ENCODE measurements at regions not wholly inside any gene's neighbourhood (a gene's known extent, or its start where the extent isn't known, plus 50 kb on each side); places are given as distances from the start of the nearest gene placed in this dataset.
A peak's percentile ranks its signal among the peaks of the same experiment; 100 is the strongest.

DNA sequence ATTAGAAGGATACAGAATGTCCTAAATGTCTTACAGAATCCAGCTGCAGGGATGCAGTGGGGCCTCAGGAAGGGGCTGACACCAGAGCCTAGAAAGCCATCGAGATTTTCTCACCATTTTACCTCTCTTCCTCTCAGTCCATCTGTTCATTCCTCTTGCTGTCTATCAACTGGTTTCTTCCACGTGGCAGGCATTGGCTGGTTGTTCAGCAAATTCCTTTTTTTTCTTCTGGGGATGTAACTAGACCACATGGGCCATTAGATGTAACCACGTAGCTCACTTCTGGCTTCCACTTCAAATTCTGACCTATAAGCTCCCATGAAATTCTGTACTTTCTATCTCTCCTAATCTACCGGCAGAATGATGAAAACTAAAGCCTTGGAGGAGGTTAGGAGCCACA lies 93.6 kb upstream of the MTAP start:
- ChIA-PET POLR2A (interaction anchor here (0.5 kb wide), 1 partner anchor 114 kb away, joined by 4 read pairs; no protein-coding TSS in a partner anchor), CTCF (interaction anchor here (0.5 to 2.9 kb wide), 34 partner anchors 14 to 538 kb away, joined by 3 to 26 read pairs (median 4); no protein-coding TSS in a partner anchor)
- Mint-ChIP-seq H3K27ac (ENCODE audit: low read depth, unreplicated experiment) (peak overlapping the region; percentile 35), H3K4me3 (ENCODE audit: unreplicated experiment) (no peak overlapping the region), H3K27me3 (ENCODE audit: insufficient read depth, unreplicated experiment) (no peaks in the 10 kb centered on the region), H3K36me3 (ENCODE audit: insufficient read depth, unreplicated experiment) (no peaks in the 10 kb centered on the region), H3K9me3 (ENCODE audit: unreplicated experiment) (no peaks in the 10 kb centered on the region), H3K4me1 (ENCODE audit: insufficient read depth, unreplicated experiment) (peaks cover 6% of the 10 kb centered on the region)
- TF ChIP-seq, protein P1, sequence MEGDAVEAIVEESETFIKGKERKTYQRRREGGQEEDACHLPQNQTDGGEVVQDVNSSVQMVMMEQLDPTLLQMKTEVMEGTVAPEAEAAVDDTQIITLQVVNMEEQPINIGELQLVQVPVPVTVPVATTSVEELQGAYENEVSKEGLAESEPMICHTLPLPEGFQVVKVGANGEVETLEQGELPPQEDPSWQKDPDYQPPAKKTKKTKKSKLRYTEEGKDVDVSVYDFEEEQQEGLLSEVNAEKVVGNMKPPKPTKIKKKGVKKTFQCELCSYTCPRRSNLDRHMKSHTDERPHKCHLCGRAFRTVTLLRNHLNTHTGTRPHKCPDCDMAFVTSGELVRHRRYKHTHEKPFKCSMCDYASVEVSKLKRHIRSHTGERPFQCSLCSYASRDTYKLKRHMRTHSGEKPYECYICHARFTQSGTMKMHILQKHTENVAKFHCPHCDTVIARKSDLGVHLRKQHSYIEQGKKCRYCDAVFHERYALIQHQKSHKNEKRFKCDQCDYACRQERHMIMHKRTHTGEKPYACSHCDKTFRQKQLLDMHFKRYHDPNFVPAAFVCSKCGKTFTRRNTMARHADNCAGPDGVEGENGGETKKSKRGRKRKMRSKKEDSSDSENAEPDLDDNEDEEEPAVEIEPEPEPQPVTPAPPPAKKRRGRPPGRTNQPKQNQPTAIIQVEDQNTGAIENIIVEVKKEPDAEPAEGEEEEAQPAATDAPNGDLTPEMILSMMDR (IDR thresholded peaks at IDR 0.05; ENCODE audit: unreplicated experiment): no peak
- intact Hi-C loops (cut with micrococcal nuclease): loop anchor here (1.0 to 5.0 kb wide), 3 partner anchors 152 to 530 kb away; no protein-coding TSS in a partner anchor
- no TSS peak for BruUV-seq (replicated peaks)
- no peak for DNase-seq (ENCODE audit: unreplicated experiment)

DNA sequence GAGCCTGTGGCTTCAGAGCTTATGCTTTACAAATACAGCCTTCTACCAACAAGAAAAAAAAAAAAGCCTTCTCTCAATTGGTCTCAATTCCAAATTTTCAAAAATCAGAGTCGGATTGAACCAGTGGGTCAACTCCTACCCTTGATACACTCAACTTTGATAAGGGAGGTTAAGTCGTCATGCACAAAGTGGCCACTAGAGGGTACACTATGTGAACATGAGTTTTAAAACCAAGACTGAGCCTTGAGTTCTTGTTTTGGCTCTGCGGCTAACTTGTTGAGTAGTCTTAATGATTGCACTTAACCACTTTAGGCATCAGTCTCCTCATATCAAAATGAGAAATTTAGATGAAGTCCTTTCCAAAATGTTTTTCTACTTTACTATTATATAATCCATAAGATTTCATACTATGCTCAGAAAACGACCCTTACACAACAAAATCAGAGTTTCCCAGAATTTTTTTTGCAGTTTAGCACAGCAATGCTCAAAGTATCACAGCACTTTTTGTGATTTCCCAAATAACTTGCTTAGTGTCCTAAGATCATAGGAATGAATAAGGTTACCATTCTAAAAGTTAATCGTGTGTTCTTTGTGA lies 92.9 kb upstream of the MTAP start:
- peak overlapping the region; percentile 35 for H3K27ac Mint-ChIP-seq (ENCODE audit: low read depth, unreplicated experiment)

GRCh38 chr9:21710548-21711191 lies 91.8 kb upstream of the MTAP start:
- no peak for DNase-seq (ENCODE audit: unreplicated experiment)
- intact Hi-C loops (cut with micrococcal nuclease): loop anchor here (10.0 kb wide), 1 partner anchor 236 kb away; no protein-coding TSS in a partner anchor
- no peaks in the 10 kb centered on the region for H3K27me3 Mint-ChIP-seq (ENCODE audit: insufficient read depth, unreplicated experiment)
- no peaks in the 10 kb centered on the region for H3K9me3 Mint-ChIP-seq (ENCODE audit: unreplicated experiment)
- no TSS peak for BruUV-seq (replicated peaks)
- no peaks in the 10 kb centered on the region for H3K36me3 Mint-ChIP-seq (ENCODE audit: insufficient read depth, unreplicated experiment)
- CTCF ChIA-PET: interaction anchor here (0.6 to 2.6 kb wide), 4 partner anchors 237 to 528 kb away, joined by 3 to 26 read pairs (median 6); no protein-coding TSS in a partner anchor
- H3K4me3 Mint-ChIP-seq (ENCODE audit: unreplicated experiment): no peak overlapping the region
- no peak overlapping the region for H3K27ac Mint-ChIP-seq (ENCODE audit: low read depth, unreplicated experiment)
- POLR2A ChIA-PET: interaction anchor here (0.5 to 2.4 kb wide), 3 partner anchors 29 to 151 kb away, joined by 3 to 9 read pairs (median 4); no protein-coding TSS in a partner anchor
- H3K4me1 Mint-ChIP-seq (ENCODE audit: insufficient read depth, unreplicated experiment): peaks cover 6% of the 10 kb centered on the region
- TF ChIP-seq, protein P1 (IDR thresholded peaks at IDR 0.05; ENCODE audit: unreplicated experiment): no peak

More for the DNA sequence above, 92.9 kb upstream of the MTAP start:
- H3K27me3 Mint-ChIP-seq (ENCODE audit: insufficient read depth, unreplicated experiment): no peaks in the 10 kb centered on the region
- H3K4me3 Mint-ChIP-seq (ENCODE audit: unreplicated experiment): no peak overlapping the region
- H3K4me1 Mint-ChIP-seq (ENCODE audit: insufficient read depth, unreplicated experiment): peaks cover 6% of the 10 kb centered on the region
- TF ChIP-seq, protein P1 (IDR thresholded peaks at IDR 0.05; ENCODE audit: unreplicated experiment): peak; percentile 29
- no peaks in the 10 kb centered on the region for H3K9me3 Mint-ChIP-seq (ENCODE audit: unreplicated experiment)
- DNase-seq (ENCODE audit: unreplicated experiment): peak; percentile 59
- H3K36me3 Mint-ChIP-seq (ENCODE audit: insufficient read depth, unreplicated experiment): no peaks in the 10 kb centered on the region
- intact Hi-C loops (cut with micrococcal nuclease): loop anchor here (1.0 to 10.0 kb wide), 4 partner anchors 152 to 530 kb away; no protein-coding TSS in a partner anchor
- ChIA-PET POLR2A (interaction anchor here (0.5 kb wide), 1 partner anchor 114 kb away, joined by 4 read pairs; no protein-coding TSS in a partner anchor), CTCF (interaction anchor here (0.6 to 2.9 kb wide), 28 partner anchors 14 to 537 kb away, joined by 3 to 26 read pairs (median 4); no protein-coding TSS in a partner anchor)
- no TSS peak for BruUV-seq (replicated peaks)

DNA sequence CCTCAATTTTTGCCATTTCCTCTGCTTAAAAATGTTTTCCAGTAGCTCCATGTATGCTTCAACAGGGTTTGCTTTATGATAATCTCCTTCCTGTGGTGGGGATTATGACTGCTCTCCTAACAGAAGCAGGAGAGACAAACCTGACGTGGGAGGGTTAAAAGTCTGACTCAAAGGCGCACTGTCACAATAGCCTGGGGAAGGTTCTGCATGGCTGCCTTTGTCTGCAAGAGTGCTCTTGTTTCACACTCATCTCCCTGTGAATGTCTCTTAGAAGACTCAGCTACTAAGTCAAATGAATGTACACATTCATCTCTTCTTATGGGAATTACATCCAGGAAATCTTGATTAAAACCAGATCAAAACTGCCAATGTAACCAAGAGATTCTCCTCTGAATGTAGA lies 90.9 kb upstream of the MTAP start:
- H3K4me1 Mint-ChIP-seq (ENCODE audit: insufficient read depth, unreplicated experiment): peaks cover 6% of the 10 kb centered on the region
- POLR2A ChIA-PET: interaction anchor here (0.6 to 2.4 kb wide), 3 partner anchors 30 to 205 kb away, joined by 3 to 9 read pairs (median 4); no protein-coding TSS in a partner anchor
- H3K27ac Mint-ChIP-seq (ENCODE audit: low read depth, unreplicated experiment): no peak overlapping the region

More for the DNA sequence above, 90.9 kb upstream of the MTAP start:
- TF ChIP-seq, protein P1 (IDR thresholded peaks at IDR 0.05; ENCODE audit: unreplicated experiment): no peak
- DNase-seq (ENCODE audit: unreplicated experiment): peak; percentile 67
- no TSS peak for BruUV-seq (replicated peaks)
- H3K27me3 Mint-ChIP-seq (ENCODE audit: insufficient read depth, unreplicated experiment): no peaks in the 10 kb centered on the region
- no peak overlapping the region for H3K4me3 Mint-ChIP-seq (ENCODE audit: unreplicated experiment)
- no peaks in the 10 kb centered on the region for H3K36me3 Mint-ChIP-seq (ENCODE audit: insufficient read depth, unreplicated experiment)
- no peaks in the 10 kb centered on the region for H3K9me3 Mint-ChIP-seq (ENCODE audit: unreplicated experiment)
- CTCF ChIA-PET: interaction anchor here (0.6 to 2.1 kb wide), 3 partner anchors 246 to 527 kb away, joined by 3 to 10 read pairs (median 7); no protein-coding TSS in a partner anchor
- intact Hi-C loops (cut with micrococcal nuclease): loop anchor here (10.0 kb wide), 1 partner anchor 237 kb away; no protein-coding TSS in a partner anchor
